B cell (primary cell): ENCODE measurements at regions not wholly inside any gene's neighbourhood (a gene's known extent, or its start where the extent isn't known, plus 50 kb on each side); places are given as distances from the start of the nearest gene placed in this dataset.

Source experiments
- CTCF ChIP-seq: fragments of 200-600 bp; IDR thresholded peaks from one replicate; pipeline ENCODE4 v1.8.0; 2022; ENCODE audit warnings: antibody characterized with exemption, mild to moderate bottlenecking
- EZH2 ChIP-seq: IDR thresholded peaks from 2 replicates; pipeline ENCODE4 v1.6.1; 2012; ENCODE audit warnings: borderline replicate concordance, low read depth, mild to moderate bottlenecking, moderate library complexity, low read length; ENCODE audit not compliant: insufficient read depth, poor library complexity, severe bottlenecking

- TF ChIP-seq CTCF (no peak), EZH2 (no peak)
Observed at GRCh38 chr3:70861234-70861633, 548.8 kb upstream of the MDFIC2 start.
